HL-60/S4 treated with retinoic acid at 250 ng/mL for 4 days and 3 days (cell line): ENCODE measurements at regions not wholly inside any gene's neighbourhood (a gene's known extent, or its start where the extent isn't known, plus 50 kb on each side); places are given as distances from the start of the nearest gene placed in this dataset.

Source experiments
- in situ Hi-C: fragments of 300-500 bp; cut with MboI; formaldehyde crosslinking; loops from 2 replicates; pipeline ENCODE4 v1.7.0; 2022; ENCODE audit warnings: low sequenced_read_pairs

GRCh38 chr15:69804786-69805185 is 292.9 kb downstream of the TLE3 start:
- in situ Hi-C loops: no loop called here

GRCh38 chr15:69805248-69805953 is 292.3 kb downstream of the TLE3 start:
- in situ Hi-C loops: no loop called here

- in situ Hi-C loops: no loop called here
These were observed 291.3 kb downstream of the TLE3 start for GRCh38 chr15:69806287-69806915.

- in situ Hi-C loops: no loop called here
These were observed 290.0 kb downstream of the TLE3 start for GRCh38 chr15:69807721-69808120.

GRCh38 chr15:69808756-69809155 is 289.0 kb downstream of the TLE3 start:
- in situ Hi-C loops: no loop called here

- in situ Hi-C loops: no loop called here
These were observed 288.3 kb downstream of the TLE3 start for GRCh38 chr15:69809421-69809820.

- in situ Hi-C loops: no loop called here
These were observed 287.0 kb downstream of the TLE3 start for GRCh38 chr15:69810431-69811354.

GRCh38 chr15:69812861-69813261 is 284.9 kb downstream of the TLE3 start:
- in situ Hi-C loops: no loop called here

- in situ Hi-C loops: no loop called here
These were observed 283.8 kb downstream of the TLE3 start for GRCh38 chr15:69813881-69814280.

GRCh38 chr15:69814932-69815331 is 282.8 kb downstream of the TLE3 start:
- in situ Hi-C loops: no loop called here

- in situ Hi-C loops: no loop called here
These were observed 281.9 kb downstream of the TLE3 start for GRCh38 chr15:69815793-69816192.

- in situ Hi-C loops: no loop called here
These were observed 281.2 kb downstream of the TLE3 start for GRCh38 chr15:69816522-69816921.

GRCh38 chr15:69818529-69818928 is 279.2 kb downstream of the TLE3 start:
- in situ Hi-C loops: no loop called here

GRCh38 chr15:69819371-69819770 is 278.3 kb downstream of the TLE3 start:
- in situ Hi-C loops: no loop called here

GRCh38 chr15:69820819-69821218 is 276.9 kb downstream of the TLE3 start:
- in situ Hi-C loops: no loop called here

- in situ Hi-C loops: no loop called here
These were observed 274.4 kb downstream of the TLE3 start for GRCh38 chr15:69823223-69823907.

- in situ Hi-C loops: no loop called here
These were observed 273.4 kb downstream of the TLE3 start for GRCh38 chr15:69824075-69824876.

GRCh38 chr15:69824877-69825406 is 272.8 kb downstream of the TLE3 start:
- in situ Hi-C loops: no loop called here

- in situ Hi-C loops: no loop called here
These were observed 271.5 kb downstream of the TLE3 start for GRCh38 chr15:69825941-69826818.
